HepG2 (cell line): ENCODE measurements at regions not wholly inside any gene's neighbourhood (a gene's known extent, or its start where the extent isn't known, plus 50 kb on each side); places are given as distances from the start of the nearest gene placed in this dataset.

Experiments
- ATAC-seq: fragments of 200-7000 bp; cut with Tn5 transposase; 3 replicates; pipeline ENCODE4 v1.9.1; 2020; ENCODE audit warnings: mild to moderate bottlenecking, moderate library complexity
- BruUV-seq: library from RNA; stranded (reverse); fragments of 400-500 nt; replicated peaks from 2 replicates; lab custom pipeline; 2021; lab: Mats Ljungman, UMichigan
- CTCF ChIA-PET: fragments of 300-600 bp; formaldehyde crosslinking; extraction: SDS; loops from one replicate; lab custom pipeline; 2021; ENCODE audit warnings: low total read pairs, inconsistent platforms, low intra/inter-chr PET ratio; lab: Yijun Ruan, JAX
- POLR2A ChIA-PET: fragments of 350-600 bp; sonication (Branson Sonifier 250); formaldehyde crosslinking; loops from one replicate; lab custom pipeline; 2020; ENCODE audit warnings: antibody characterized with exemption, inconsistent platforms; lab: Yijun Ruan, JAX
- DNase-seq: peaks from one replicate; pipeline ENCODE4 v3.0.0-alpha.2; 2015; ENCODE audit warnings: low spot score
- FAIRE-seq: peaks from 3 replicates; lab custom pipeline; 2011; peaks lifted over from hg19 to GRCh38; lab: Jason Lieb, UNC
- H2AFZ ChIP-seq: one replicate; pipeline ENCODE4 v1.6.1; 2011; ENCODE audit warnings: low read length, inconsistent platforms
- H3K27ac ChIP-seq: fragments of 300-600 bp; 3 replicates; pipeline ENCODE4 v1.8.0; 2011; ENCODE audit warnings: mixed run types, mild to moderate bottlenecking, mixed read lengths, low read length, inconsistent platforms; ENCODE audit not compliant: insufficient read depth; ENCODE audit errors: extremely low read length
- H3K27me3 ChIP-seq, 2 experiments: fragments of 200-600 bp in 1 of 2; 2 replicates in 1 of 2; 3 replicates in 1 of 2; pipeline versions ENCODE4 v1.6.0 to v1.8.0; 2011; ENCODE audit warnings: low read length in 2 of 2, mild to moderate bottlenecking in 2 of 2, moderate library complexity in 2 of 2, inconsistent platforms in 1 of 2; ENCODE audit not compliant: insufficient read depth in 2 of 2, control insufficient read depth in 1 of 2
- H3K36me3 ChIP-seq, 2 experiments: fragments of 200-600 bp in 1 of 2; replicated peaks in 1 of 2; 2 replicates in 1 of 2; 3 replicates in 1 of 2; pipeline versions ENCODE4 v1.5.1 to v1.8.0; 2011; ENCODE audit warnings: low read length in 2 of 2, inconsistent platforms in 1 of 2; ENCODE audit not compliant: insufficient read depth in 2 of 2, control insufficient read depth in 1 of 2
- H3K4me1 ChIP-seq: 2 replicates; pipeline ENCODE4 v1.5.1; 2012; ENCODE audit warnings: low read length, inconsistent platforms; ENCODE audit not compliant: insufficient read depth
- H3K4me2 ChIP-seq: 2 replicates; pipeline ENCODE4 v1.6.0; 2011; ENCODE audit warnings: low read depth, low read length, inconsistent platforms
- H3K4me3 ChIP-seq, 3 experiments: fragments of 200-600 bp in 1 of 3; sonication (generic), shearing (Covaris generic) in 1 of 3; replicated peaks in 1 of 3; 2 replicates each; pipeline ENCODE4 v1.5.1; 2011 to 2016; ENCODE audit warnings: low read length in 3 of 3, inconsistent platforms in 2 of 3, low read depth in 2 of 3, mild to moderate bottlenecking in 2 of 3, control low read depth in 1 of 3, mixed read lengths in 1 of 3; ENCODE audit not compliant: insufficient read depth in 1 of 3
- H3K79me2 ChIP-seq: one replicate; pipeline ENCODE4 v1.6.1; 2011; ENCODE audit warnings: low read length, inconsistent platforms; ENCODE audit not compliant: insufficient read depth
- H3K9ac ChIP-seq: 2 replicates; pipeline ENCODE4 v1.6.0; 2011; ENCODE audit warnings: mild to moderate bottlenecking, low read depth, low read length, inconsistent platforms; ENCODE audit not compliant: insufficient read depth
- H3K9me3 ChIP-seq: 2 replicates; pipeline ENCODE4 v1.5.1; 2012; ENCODE audit warnings: mild to moderate bottlenecking, low read length
- H4K20me1 ChIP-seq: 2 replicates; pipeline ENCODE4 v1.6.0; 2011; ENCODE audit warnings: inconsistent platforms, mild to moderate bottlenecking, low read length, moderate library complexity; ENCODE audit not compliant: insufficient read depth
- CREB3 ChIP-seq: sonication (generic); formaldehyde crosslinking; IDR thresholded peaks from 2 replicates; pipeline ENCODE4 v1.5.0; 2020; ENCODE audit warnings: missing genetic modification reagents
- EED ChIP-seq: sonication (generic); formaldehyde crosslinking; IDR thresholded peaks from 2 replicates; pipeline ENCODE4 v1.5.0; 2020; ENCODE audit warnings: mild to moderate bottlenecking, missing genetic modification reagents
- HMG20B ChIP-seq: conservative IDR thresholded peaks from 2 replicates; pipeline ENCODE4 v1.6.1; 2016; ENCODE audit warnings: missing genetic modification reagents, missing compliant biosample characterization
- MLXIP ChIP-seq: sonication (generic); formaldehyde crosslinking; IDR thresholded peaks from 2 replicates; pipeline ENCODE4 v1.9.0; 2021; ENCODE audit warnings: missing genetic modification reagents, borderline replicate concordance
- NFIB ChIP-seq: sonication (generic); formaldehyde crosslinking; IDR thresholded peaks from 2 replicates; pipeline ENCODE4 v1.9.0; 2021; ENCODE audit warnings: missing genetic modification reagents, mild to moderate bottlenecking, borderline replicate concordance
- SATB2 ChIP-seq: sonication (generic); formaldehyde crosslinking; IDR thresholded peaks from 2 replicates; pipeline ENCODE4 v1.5.0; 2020; ENCODE audit warnings: missing genetic modification reagents
- SIN3B ChIP-seq: fragments of 150-350 bp; IDR thresholded peaks from 2 replicates; pipeline ENCODE4 v1.6.1; 2014; ENCODE audit warnings: low read length
- SRY ChIP-seq: sonication (generic); formaldehyde crosslinking; IDR thresholded peaks from 2 replicates; pipeline ENCODE4 v1.8.0; 2022; ENCODE audit warnings: mild to moderate bottlenecking, missing genetic modification reagents
- STAG1 ChIP-seq: sonication (generic); formaldehyde crosslinking; IDR thresholded peaks from 2 replicates; pipeline ENCODE4 v1.4.0; 2020; ENCODE audit warnings: missing genetic modification reagents
- TRAFD1 ChIP-seq: sonication (generic); formaldehyde crosslinking; IDR thresholded peaks from 2 replicates; pipeline ENCODE4 v1.5.1; 2020; ENCODE audit warnings: missing genetic modification reagents, mild to moderate bottlenecking, borderline replicate concordance
- ZBTB39 ChIP-seq: sonication (generic); formaldehyde crosslinking; IDR thresholded peaks from 2 replicates; pipeline ENCODE4 v1.5.0; 2020; ENCODE audit warnings: missing genetic modification reagents
- ZNF136 ChIP-seq: sonication (generic); formaldehyde crosslinking; IDR thresholded peaks from 2 replicates; pipeline ENCODE4 v1.8.1; 2022; ENCODE audit warnings: low read depth, mild to moderate bottlenecking, moderate library complexity, missing genetic modification reagents
- ZNF264 ChIP-seq: sonication (generic); formaldehyde crosslinking; IDR thresholded peaks from 2 replicates; pipeline ENCODE4 v1.4.0; 2020; ENCODE audit warnings: missing genetic modification reagents
- ZNF451 ChIP-seq: sonication (generic); formaldehyde crosslinking; IDR thresholded peaks from 2 replicates; pipeline ENCODE4 v1.5.0; 2020; ENCODE audit warnings: mild to moderate bottlenecking, missing genetic modification reagents
- ZNF570 ChIP-seq: sonication (generic); formaldehyde crosslinking; IDR thresholded peaks from 2 replicates; pipeline ENCODE4 v1.4.0; 2020; ENCODE audit warnings: mild to moderate bottlenecking, missing genetic modification reagents, borderline replicate concordance
- ZNF839 ChIP-seq: sonication (generic); formaldehyde crosslinking; IDR thresholded peaks from 2 replicates; pipeline ENCODE4 v1.4.0; 2020; ENCODE audit warnings: missing genetic modification reagents, mild to moderate bottlenecking, borderline replicate concordance
- ZSCAN5A ChIP-seq: sonication (generic); formaldehyde crosslinking; IDR thresholded peaks from 2 replicates; pipeline ENCODE4 v1.8.0; 2022; ENCODE audit warnings: mild to moderate bottlenecking, missing genetic modification reagents, borderline replicate concordance
- WGBS: methylation state at CpG from one replicate; pipeline ENCODE4 v1.1.6; 2017; ENCODE audit warnings: low lambda C conversion rate; 5-methylcytosine and 5-hydroxymethylcytosine counted together
- in situ Hi-C: cut with HindIII; loops from 2 replicates; pipeline ENCODE4 v1.10.0; 2017; ENCODE audit warnings: low pct_unique_long_range_greater_than_20kb; ENCODE audit not compliant: extremely low pct_ligation_motif_present
- intact Hi-C: fragments of 100-400 bp; cut with micrococcal nuclease; formaldehyde crosslinking; loops from one replicate; pipeline ENCODE4 v1.10.0; 2022; ENCODE audit not compliant: unreplicated experiment

GRCh38 chr6:41408576-41408975 lies 73.2 kb downstream of the NCR2 start:
- CTCF ChIA-PET: no interaction called here

More at GRCh38 chr6:41408576-41408975, 73.2 kb downstream of the NCR2 start:
- Histone ChIP-seq H3K9ac (no peak overlapping the region), H3K4me1 (no peaks in the 10 kb centered on the region), H3K27ac (no peak overlapping the region), H3K9me3 (no peaks in the 10 kb centered on the region), H3K36me3 (no peaks in the 10 kb centered on the region), H3K79me2 (no peaks in the 10 kb centered on the region), H4K20me1 (no peaks in the 10 kb centered on the region), H3K27me3 (peaks cover 13 to 76% of the 10 kb centered on the region in 2 experiments; a peak in 4 of 5 replicates)
- in situ Hi-C loops: no loop called here
- ATAC-seq: no peak
- FAIRE-seq: no peak
- intact Hi-C loops: no loop called here
- TF ChIP-seq ZSCAN5A (no peak), STAG1 (CRISPR knock-in tag) (no peak), ZNF136 (CRISPR knock-in tag) (no peak), NFIB (CRISPR knock-in tag) (no peak), ZBTB39 (CRISPR knock-in tag) (no peak), ZNF839 (CRISPR knock-in tag) (no peak), SRY (CRISPR knock-in tag) (no peak), MLXIP (CRISPR knock-in tag) (no peak), CREB3 (CRISPR knock-in tag) (no peak), TRAFD1 (CRISPR knock-in tag) (no peak), SATB2 (CRISPR knock-in tag) (no peak), ZNF451 (CRISPR knock-in tag) (no peak), HMG20B (CRISPR knock-in tag) (no peak), ZNF570 (CRISPR knock-in tag) (no peak), EED (CRISPR knock-in tag) (no peak), SIN3B (no peak), ZNF264 (no peak)
- TF ChIP-seq, all 625 proteins: peak for 0
- Histone ChIP-seq H3K4me2 (no peak overlapping the region), H2AFZ (no peak overlapping the region), H3K4me3 (no peak overlapping the region)
- 66% methylated on average over 14 of the region's 20 CpGs for WGBS
- POLR2A ChIA-PET: no interaction called here
- DNase-seq: no peak
- BruUV-seq: no TSS peak
